Cardiac fibroblast (primary cell): ENCODE measurements at regions not wholly inside any gene's neighbourhood (a gene's known extent, or its start where the extent isn't known, plus 50 kb on each side); places are given as distances from the start of the nearest gene placed in this dataset.
"Not testable (repeated sequence)": the region's sequence is repeated elsewhere in the genome, so short reads cannot be mapped to it uniquely, and the experiment has no call there.

Experiments used
- DNase-seq, 2 donors: peaks; one replicate each; pipeline versions ENCODE4 v3.0.0 to v3.0.0-alpha.2; 2010; ENCODE audit warnings: low read depth in 2 of 2
- H3K4me3 ChIP-seq, 2 donors: replicated peaks in 1 of 2; 1 replicate in 1 of 2; 2 replicates in 1 of 2; pipeline ENCODE4 v1.5.1; 2011; ENCODE audit warnings: low read depth in 2 of 2, low read length in 2 of 2, mild to moderate bottlenecking in 2 of 2, moderate library complexity in 1 of 2
- CTCF ChIP-seq: IDR thresholded peaks from one replicate; pipeline ENCODE4 v1.5.1; 2011; ENCODE audit warnings: low read depth, mild to moderate bottlenecking, low read length, inconsistent platforms

- H3K4me3 ChIP-seq: no peak overlapping the region
- TF ChIP-seq CTCF: no peak
- no peak for DNase-seq
Measured at GRCh38 chr1:30164693-30165092, 558.7 kb downstream of the MATN1 start.

DNA sequence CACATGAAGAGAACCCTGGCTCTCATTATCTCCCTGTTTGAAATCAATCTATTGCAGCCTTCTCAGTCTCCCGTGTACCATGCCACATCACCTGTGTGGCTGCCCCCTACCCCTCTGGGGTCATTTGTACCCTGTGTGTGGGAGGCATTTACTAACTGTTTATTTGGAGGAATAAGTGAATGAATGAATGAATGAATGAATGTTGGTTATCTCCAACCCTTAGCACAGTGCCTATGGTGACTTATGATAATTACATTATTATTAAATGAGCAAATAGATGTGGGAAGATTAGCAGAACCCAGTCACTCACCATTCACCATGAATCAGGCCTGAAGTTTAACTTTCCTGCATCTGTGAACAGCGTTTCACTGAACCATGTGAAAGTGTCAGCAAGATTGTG lies 560.8 kb downstream of the MATN1 start:
- no peak overlapping the region for H3K4me3 ChIP-seq
- no peak for TF ChIP-seq CTCF
- DNase-seq: no peak

GRCh38 chr1:30161953-30162352 lies 561.4 kb downstream of the MATN1 start:
- H3K4me3 ChIP-seq: no peak overlapping the region
- no peak for DNase-seq
- no peak for TF ChIP-seq CTCF

GRCh38 chr1:30160999-30161689 lies 562.2 kb downstream of the MATN1 start:
- H3K4me3 ChIP-seq: no peak overlapping the region
- no peak for DNase-seq
- TF ChIP-seq CTCF: no peak

GRCh38 chr1:30159015-30159414 lies 564.4 kb downstream of the MATN1 start:
- no peak overlapping the region for H3K4me3 ChIP-seq
- TF ChIP-seq CTCF: no peak
- DNase-seq: no peak

DNA sequence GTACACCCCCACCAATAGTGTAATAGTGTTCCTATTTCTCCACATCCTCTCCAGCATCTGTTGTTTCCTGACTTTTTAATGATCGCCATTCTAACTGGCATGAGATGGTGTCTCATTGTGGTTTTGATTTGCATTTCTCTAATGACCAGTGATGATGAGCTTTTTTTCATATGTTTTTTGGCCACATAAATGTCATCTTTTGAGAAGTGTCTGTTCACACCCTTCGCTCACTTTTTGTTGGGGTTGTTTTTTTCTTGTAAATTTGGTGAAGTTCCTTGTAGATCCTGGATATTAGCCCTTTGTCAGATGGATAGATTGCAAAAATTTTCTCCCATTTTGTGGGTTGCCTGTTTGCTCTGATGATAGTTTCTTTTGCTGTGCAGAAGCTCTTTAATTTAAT lies 567.7 kb downstream of the MATN1 start:
- DNase-seq, H3K4me3 ChIP-seq: not testable (repeated sequence)

GRCh38 chr1:30155253-30155652 lies 568.1 kb downstream of the MATN1 start:
- H3K4me3 ChIP-seq, DNase-seq: not testable (repeated sequence)

GRCh38 chr1:30153743-30154449 lies 569.5 kb downstream of the MATN1 start:
- DNase-seq: no peak
- H3K4me3 ChIP-seq: no peak overlapping the region
- no peak for TF ChIP-seq CTCF
